GM19043 (cell line): ENCODE measurements at regions not wholly inside any gene's neighbourhood (a gene's known extent, or its start where the extent isn't known, plus 50 kb on each side); places are given as distances from the start of the nearest gene placed in this dataset.
A peak's percentile ranks its signal among the peaks of the same experiment; 100 is the strongest.

Experiments used
- ATAC-seq: cut with Tn5 transposase; IDR thresholded peaks from one replicate; pipeline ENCODE4 v1.9.1; 2021; ENCODE audit warnings: low read depth; ENCODE audit not compliant: unreplicated experiment

GRCh38 chr6:95142101-95142500 is 435.2 kb upstream of the MANEA start:
- ATAC-seq, result no peak

GRCh38 chr6:95142661-95143335 is 434.5 kb upstream of the MANEA start:
- no peak for ATAC-seq

- ATAC-seq, result no peak
Observed at GRCh38 chr6:95143408-95144180, 433.7 kb upstream of the MANEA start.

GRCh38 chr6:95145457-95145856 is 431.9 kb upstream of the MANEA start:
- ATAC-seq, result no peak

- no peak for ATAC-seq
Observed at GRCh38 chr6:95159557-95159956, 417.8 kb upstream of the MANEA start.

- no peak for ATAC-seq
Observed at GRCh38 chr6:95169775-95170174, 407.6 kb upstream of the MANEA start.

- ATAC-seq, result no peak
Observed at GRCh38 chr6:95175927-95176675, 401.2 kb upstream of the MANEA start.

- ATAC-seq, result no peak
Observed at GRCh38 chr6:95185874-95186273, 391.5 kb upstream of the MANEA start.

GRCh38 chr6:95186710-95187109 is 390.6 kb upstream of the MANEA start:
- ATAC-seq, result no peak

GRCh38 chr6:95197590-95197989 is 379.7 kb upstream of the MANEA start:
- no peak for ATAC-seq

GRCh38 chr6:95203153-95203754 is 374.1 kb upstream of the MANEA start:
- ATAC-seq, result peak; percentile 88

- no peak for ATAC-seq
Observed at GRCh38 chr6:95204178-95204577, 373.2 kb upstream of the MANEA start.

GRCh38 chr6:95208621-95209020 is 368.7 kb upstream of the MANEA start:
- ATAC-seq, result no peak

GRCh38 chr6:95209074-95209473 is 368.3 kb upstream of the MANEA start:
- ATAC-seq, result no peak

GRCh38 chr6:95216555-95216954 is 360.8 kb upstream of the MANEA start:
- ATAC-seq, result no peak

GRCh38 chr6:95227351-95227750 is 350.0 kb upstream of the MANEA start:
- ATAC-seq, result no peak

- no peak for ATAC-seq
Observed at GRCh38 chr6:95228636-95229035, 348.7 kb upstream of the MANEA start.

GRCh38 chr6:95230071-95230740 is 347.1 kb upstream of the MANEA start:
- ATAC-seq, result no peak

- ATAC-seq, result no peak
Observed at GRCh38 chr6:95231416-95231815, 345.9 kb upstream of the MANEA start.

GRCh38 chr6:95232446-95232845 is 344.9 kb upstream of the MANEA start:
- no peak for ATAC-seq

GRCh38 chr6:95233879-95234278 is 343.5 kb upstream of the MANEA start:
- ATAC-seq, result no peak
